Bone marrow (tissue), 2 donors: ENCODE measurements at regions not wholly inside any gene's neighbourhood (a gene's known extent, or its start where the extent isn't known, plus 50 kb on each side); places are given as distances from the start of the nearest gene placed in this dataset.

Source experiments
- DNase-seq, 2 donors: peaks; one replicate each; lab custom pipeline; 2025; lab: John Stamatoyannopoulos, UW

- no peak for DNase-seq
These were observed 68.7 kb upstream of the MAP1LC3B2 start for GRCh38 chr12:116490471-116490870.

- peak in 1 of 2 donors; percentile 75 for DNase-seq
These were observed 66.4 kb upstream of the MAP1LC3B2 start for GRCh38 chr12:116492703-116493324.

- no peak for DNase-seq
These were observed 63.9 kb upstream of the MAP1LC3B2 start for GRCh38 chr12:116495260-116495659.

DNA sequence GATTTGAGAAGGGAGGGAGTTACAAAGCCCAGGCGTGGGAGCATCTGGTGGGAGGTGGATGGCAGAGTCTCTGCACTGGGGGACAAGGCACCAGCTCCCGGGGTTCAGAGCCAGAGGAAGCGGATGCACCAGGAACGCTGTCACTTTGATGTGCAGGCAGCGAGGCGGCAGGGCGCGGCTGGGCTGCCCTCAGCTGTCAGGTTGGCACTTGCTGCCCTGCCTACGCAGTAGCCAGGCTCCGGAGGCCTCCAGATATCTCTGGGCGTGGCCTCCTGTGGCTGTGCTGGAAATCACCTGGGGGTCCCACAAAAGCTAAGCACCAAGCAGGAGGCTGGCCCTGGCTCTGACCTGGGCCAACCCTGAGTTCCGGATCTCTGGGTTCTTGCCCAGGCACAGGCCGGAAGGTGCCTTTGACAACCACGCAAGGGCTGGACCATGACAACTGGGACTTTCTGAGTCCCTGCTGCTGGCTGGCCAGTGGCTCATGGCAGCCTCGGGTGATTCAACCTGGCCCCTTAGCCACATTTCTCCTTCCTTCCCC lies 62.1 kb upstream of the MAP1LC3B2 start:
- no peak for DNase-seq

DNA sequence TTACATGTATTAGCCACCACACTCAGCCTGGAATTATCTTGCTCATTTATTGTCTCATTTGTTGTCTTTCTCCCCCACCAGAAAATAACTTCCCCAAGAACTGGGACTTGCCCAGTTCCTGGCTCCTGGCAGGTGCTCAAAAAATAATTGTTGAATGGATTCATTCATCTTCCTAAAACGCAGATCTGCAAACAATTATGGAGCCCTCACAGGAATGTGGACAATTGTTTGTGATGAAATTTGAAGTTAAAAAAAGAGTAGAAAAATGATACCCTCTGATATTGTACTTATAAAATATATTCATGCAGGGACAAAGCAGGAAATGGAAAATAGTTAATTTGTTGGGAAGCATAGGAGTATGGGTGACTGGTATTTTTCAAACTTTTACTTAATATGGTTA lies 60.7 kb upstream of the MAP1LC3B2 start:
- no peak for DNase-seq

- DNase-seq: no peak
These were observed 56.9 kb upstream of the MAP1LC3B2 start for GRCh38 chr12:116502141-116502725.

GRCh38 chr12:116502989-116503496 lies 56.1 kb upstream of the MAP1LC3B2 start:
- no peak for DNase-seq

DNA sequence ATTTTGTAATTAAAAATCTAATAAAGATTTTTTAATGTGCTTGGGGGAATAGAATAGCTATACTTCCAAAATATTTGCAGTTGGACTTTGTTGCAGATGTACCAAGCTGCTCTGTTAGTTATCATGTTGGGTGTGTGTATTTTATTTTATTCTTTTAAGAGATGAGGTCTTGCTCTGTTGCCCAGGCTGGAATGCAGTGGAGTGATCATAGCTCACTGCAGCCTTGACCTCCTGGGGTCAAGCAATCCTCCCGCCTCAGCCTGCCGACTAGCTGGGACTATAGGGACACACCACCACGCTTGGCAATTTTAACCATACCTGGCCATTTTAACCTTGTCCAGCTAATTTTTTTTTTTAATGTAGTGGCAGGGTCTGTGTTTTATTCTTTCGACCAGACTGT lies 54.7 kb upstream of the MAP1LC3B2 start:
- no peak for DNase-seq

GRCh38 chr12:116506697-116507064 lies 52.5 kb upstream of the MAP1LC3B2 start:
- DNase-seq: no peak

- peak in 1 of 2 donors; percentile 19 for DNase-seq
These were observed 50.7 kb upstream of the MAP1LC3B2 start for GRCh38 chr12:116508145-116509121.
